NCI-H345 (cell line): ENCODE measurements at regions not wholly inside any gene's neighbourhood (a gene's known extent, or its start where the extent isn't known, plus 50 kb on each side); places are given as distances from the start of the nearest gene placed in this dataset.
A peak's percentile ranks its signal among the peaks of the same experiment; 100 is the strongest.
"Not testable (repeated sequence)": the region's sequence is repeated elsewhere in the genome, so short reads cannot be mapped to it uniquely, and the experiment has no call there.

Source experiments
- DNase-seq: peaks from one replicate; lab custom pipeline; 2025; lab: John Stamatoyannopoulos, UW

- DNase-seq = no peak
These were observed 50.4 kb downstream of the HAPSTR1 start for GRCh38 chr16:9141813-9142212.

GRCh38 chr16:9144106-9144505, 52.7 kb downstream of the HAPSTR1 start:
- no peak for DNase-seq

- DNase-seq = no peak
These were observed 57.1 kb downstream of the HAPSTR1 start for GRCh38 chr16:9148374-9149015.

GRCh38 chr16:9151074-9151473, 59.6 kb downstream of the HAPSTR1 start:
- peak; percentile 23 for DNase-seq

GRCh38 chr16:9151597-9151996, 60.2 kb downstream of the HAPSTR1 start:
- DNase-seq = peak; percentile 13

- DNase-seq = no peak
These were observed 61.4 kb downstream of the HAPSTR1 start for GRCh38 chr16:9152649-9153501.

- no peak for DNase-seq
These were observed 62.0 kb downstream of the HAPSTR1 start for GRCh38 chr16:9153502-9153864.

- DNase-seq = no peak
These were observed 63.3 kb downstream of the HAPSTR1 start for GRCh38 chr16:9154567-9155410.

- DNase-seq = no peak
These were observed 64.4 kb downstream of the HAPSTR1 start for GRCh38 chr16:9155871-9156270.

- DNase-seq = peak; percentile 41
These were observed 68.6 kb downstream of the HAPSTR1 start for GRCh38 chr16:9159839-9160550.

- DNase-seq = no peak
These were observed 69.1 kb downstream of the HAPSTR1 start for GRCh38 chr16:9160551-9160911.

GRCh38 chr16:9165681-9166080, 74.2 kb downstream of the HAPSTR1 start:
- no peak for DNase-seq

- not testable (repeated sequence) for DNase-seq
These were observed 75.0 kb downstream of the HAPSTR1 start for GRCh38 chr16:9166326-9166993.

GRCh38 chr16:9169094-9169493, 77.7 kb downstream of the HAPSTR1 start:
- DNase-seq = no peak

GRCh38 chr16:9170470-9170869, 79.0 kb downstream of the HAPSTR1 start:
- DNase-seq = no peak

GRCh38 chr16:9176547-9177418, 85.3 kb downstream of the HAPSTR1 start:
- DNase-seq = no peak

GRCh38 chr16:9177861-9178260, 86.4 kb downstream of the HAPSTR1 start:
- no peak for DNase-seq

GRCh38 chr16:9183682-9184353, 92.4 kb downstream of the HAPSTR1 start:
- DNase-seq = no peak

GRCh38 chr16:9184354-9184690, 92.9 kb downstream of the HAPSTR1 start:
- no peak for DNase-seq

- DNase-seq = no peak
These were observed 93.9 kb downstream of the HAPSTR1 start for GRCh38 chr16:9185381-9185780.
